HepG2 (cell line): ENCODE measurements at regions not wholly inside any gene's neighbourhood (a gene's known extent, or its start where the extent isn't known, plus 50 kb on each side); places are given as distances from the start of the nearest gene placed in this dataset.
A peak's percentile ranks its signal among the peaks of the same experiment; 100 is the strongest.

Experiments
- BCLAF1 ChIP-seq: fragments of 450-650 bp; IDR thresholded peaks from 2 replicates; pipeline ENCODE4 v1.6.1; 2017; ENCODE audit warnings: mild to moderate bottlenecking
- CEBPB ChIP-seq: IDR thresholded peaks from 2 replicates; pipeline ENCODE4 v1.6.1; 2011; ENCODE audit warnings: low read depth, low read length, improper control_type of control experiment, borderline replicate concordance
- ELK4 ChIP-seq: sonication (generic); formaldehyde crosslinking; IDR thresholded peaks from 2 replicates; pipeline ENCODE4 v1.9.0; 2021; ENCODE audit warnings: missing genetic modification reagents, borderline replicate concordance
- GABPB1 ChIP-seq: IDR thresholded peaks from 2 replicates; pipeline ENCODE4 v1.6.1; 2016; ENCODE audit warnings: mild to moderate bottlenecking, missing genetic modification reagents, moderate library complexity, missing compliant biosample characterization
- GLMP ChIP-seq: sonication (generic); formaldehyde crosslinking; IDR thresholded peaks from 2 replicates; pipeline ENCODE4 v1.9.0; 2021; ENCODE audit warnings: missing genetic modification reagents, mild to moderate bottlenecking, borderline replicate concordance
- IRF2 ChIP-seq: IDR thresholded peaks from 2 replicates; pipeline ENCODE4 v1.6.1; 2018; ENCODE audit warnings: missing genetic modification reagents, missing compliant biosample characterization
- KLF13 ChIP-seq: sonication (generic); formaldehyde crosslinking; IDR thresholded peaks from 2 replicates; pipeline ENCODE4 v1.4.0; 2020; ENCODE audit warnings: mild to moderate bottlenecking, missing genetic modification reagents
- MNT ChIP-seq: fragments of 450-650 bp; IDR thresholded peaks from 2 replicates; pipeline ENCODE4 v1.6.1; 2016
- MZF1 ChIP-seq: sonication (generic); formaldehyde crosslinking; IDR thresholded peaks from 2 replicates; pipeline ENCODE4 v1.8.1; 2023; ENCODE audit warnings: mild to moderate bottlenecking, missing genetic modification reagents, borderline replicate concordance
- NCOR1 ChIP-seq: fragments of 200-600 bp; sonication (generic); IDR thresholded peaks from 2 replicates; pipeline ENCODE4 v1.7.0; 2017; ENCODE audit warnings: antibody characterized with exemption, low read length, borderline replicate concordance
- NR2F2 ChIP-seq: IDR thresholded peaks from 2 replicates; pipeline ENCODE4 v1.6.1; 2012; ENCODE audit warnings: low read depth, inconsistent platforms, borderline replicate concordance
- PHF20 ChIP-seq: sonication (generic); formaldehyde crosslinking; IDR thresholded peaks from 2 replicates; pipeline ENCODE4 v1.5.0; 2020; ENCODE audit warnings: mild to moderate bottlenecking, missing genetic modification reagents
- PRMT3 ChIP-seq: sonication (generic); formaldehyde crosslinking; IDR thresholded peaks from 2 replicates; pipeline ENCODE4 v1.8.1; 2022; ENCODE audit warnings: low read depth, mild to moderate bottlenecking, moderate library complexity, missing genetic modification reagents, borderline replicate concordance
- RARA ChIP-seq: IDR thresholded peaks from 2 replicates; pipeline ENCODE4 v1.6.1; 2016; ENCODE audit warnings: missing genetic modification reagents, missing compliant biosample characterization
- RELA ChIP-seq: sonication (generic); formaldehyde crosslinking; IDR thresholded peaks from 2 replicates; pipeline ENCODE4 v1.4.0; 2020; ENCODE audit warnings: missing genetic modification reagents
- SAFB2 ChIP-seq: sonication (generic); formaldehyde crosslinking; IDR thresholded peaks from 2 replicates; pipeline ENCODE4 v1.5.1; 2020; ENCODE audit warnings: missing genetic modification reagents, low read depth, mild to moderate bottlenecking, borderline replicate concordance
- SNAI1 ChIP-seq: sonication (generic); formaldehyde crosslinking; IDR thresholded peaks from 2 replicates; pipeline ENCODE4 v1.5.0; 2020; ENCODE audit warnings: mild to moderate bottlenecking, missing genetic modification reagents, borderline replicate concordance
- STAG1 ChIP-seq: sonication (generic); formaldehyde crosslinking; IDR thresholded peaks from 2 replicates; pipeline ENCODE4 v1.4.0; 2020; ENCODE audit warnings: missing genetic modification reagents
- TAF15 ChIP-seq: fragments of 200-400 bp; formaldehyde crosslinking; IDR thresholded peaks from one replicate; pipeline ENCODE4 v1.6.1; 2018; ENCODE audit warnings: mild to moderate bottlenecking, low read depth, low read length; ENCODE audit not compliant: poor library complexity, severe bottlenecking
- ZBTB26 ChIP-seq: IDR thresholded peaks from 2 replicates; pipeline ENCODE4 v1.6.1; 2016; ENCODE audit warnings: missing compliant biosample characterization, missing genetic modification reagents, borderline replicate concordance
- ZNF274 ChIP-seq: sonication (generic); formaldehyde crosslinking; IDR thresholded peaks from 2 replicates; pipeline ENCODE4 v1.5.1; 2020; ENCODE audit warnings: mild to moderate bottlenecking, missing genetic modification reagents
- ZNF441 ChIP-seq: sonication (generic); formaldehyde crosslinking; IDR thresholded peaks from 2 replicates; pipeline ENCODE4 v1.7.0; 2021; ENCODE audit warnings: missing genetic modification reagents, borderline replicate concordance
- ZNF644 ChIP-seq: IDR thresholded peaks from 2 replicates; pipeline ENCODE4 v1.6.1; 2016; ENCODE audit warnings: low read depth
- ZNF777 ChIP-seq: sonication (generic); formaldehyde crosslinking; IDR thresholded peaks from 2 replicates; pipeline ENCODE4 v1.4.0; 2020; ENCODE audit warnings: missing genetic modification reagents

- TF ChIP-seq KLF13, result no peak
- TF ChIP-seq SAFB2 (CRISPR knock-in tag), result no peak
- TF ChIP-seq PHF20, result no peak
- peak; percentile 67 for TF ChIP-seq RARA (CRISPR knock-in tag)
- TF ChIP-seq NR2F2, result peak; percentile 73; the same call in 1 of the 2 replicates
- TF ChIP-seq ZNF274 (CRISPR knock-in tag), result no peak
- no peak for TF ChIP-seq ZNF777
- no peak for TF ChIP-seq MZF1 (CRISPR knock-in tag)
- TF ChIP-seq NCOR1, result peak; percentile 41; the same call in 1 of the 2 replicates
- TF ChIP-seq SNAI1 (CRISPR knock-in tag), result no peak
- TF ChIP-seq ZNF441 (CRISPR knock-in tag), result no peak
- 0 out of 2 replicates have a peak, but pooled peaks have one; percentile 6 for TF ChIP-seq STAG1
- 0 out of 2 replicates have a peak, but pooled peaks have one; percentile 18 for TF ChIP-seq ZNF644 (CRISPR knock-in tag)
- no peak for TF ChIP-seq RELA (CRISPR knock-in tag)
- TF ChIP-seq ELK4 (CRISPR knock-in tag), result no peak
- peak; percentile 23; the same call in 1 of the 2 replicates for TF ChIP-seq GABPB1
- no peak for TF ChIP-seq PRMT3 (CRISPR knock-in tag)
- 0 out of 2 replicates have a peak, but pooled peaks have one; percentile 26 for TF ChIP-seq CEBPB
- TF ChIP-seq IRF2, result no peak
- TF ChIP-seq MNT, result no peak
- TF ChIP-seq BCLAF1, result no peak
- TF ChIP-seq ZBTB26, result peak; percentile 51; the same call in 1 of the 2 replicates
- no peak for TF ChIP-seq TAF15
- no peak for TF ChIP-seq GLMP
Measured at GRCh38 chr2:9703701-9704221, 73.0 kb upstream of the YWHAQ start (continued).
